ENCODE measurements at regions not wholly inside any gene's neighbourhood (a gene's known extent, or its start where the extent isn't known, plus 50 kb on each side); places are given as distances from the start of the nearest gene placed in this dataset.

DNA sequence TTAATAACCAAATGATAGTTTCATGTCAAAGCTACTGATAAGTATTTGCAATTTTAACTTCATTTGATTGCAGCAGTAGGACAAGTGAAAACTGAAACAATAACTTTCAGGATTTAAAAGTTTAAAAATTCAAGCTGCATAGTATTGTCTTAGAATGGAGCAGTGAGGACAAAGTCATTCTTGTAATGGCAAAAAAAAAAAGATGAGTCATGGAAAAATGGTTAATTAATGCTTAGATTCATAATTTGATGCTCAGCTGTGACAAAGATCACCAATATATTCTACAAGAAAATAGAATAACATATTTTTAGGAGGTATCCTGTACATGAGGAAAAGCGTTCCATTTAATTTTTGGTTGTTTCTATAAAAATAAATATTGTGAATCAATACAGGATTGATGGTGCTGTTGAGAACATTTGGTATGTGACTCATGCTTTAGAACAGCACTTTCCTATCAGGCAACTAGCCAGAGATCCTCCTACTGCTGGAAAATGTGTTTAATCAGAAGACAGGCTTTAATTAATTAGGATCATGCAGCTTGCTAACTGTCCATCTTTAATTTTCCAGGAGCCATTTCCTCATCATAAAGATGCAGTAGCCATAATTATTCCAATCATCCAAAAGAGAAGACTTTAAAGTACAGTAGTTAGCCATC is 239.0 kb upstream of the MMADHC start:
- H3K9me3 ChIP-seq (ENCODE audit: control insufficient read depth, insufficient read depth, low read depth, low read length), result no peaks in the 10 kb centered on the region
- DNase-seq (ENCODE audit: low read depth in 2 of 2), result peak; percentile 44 to 60

DNA sequence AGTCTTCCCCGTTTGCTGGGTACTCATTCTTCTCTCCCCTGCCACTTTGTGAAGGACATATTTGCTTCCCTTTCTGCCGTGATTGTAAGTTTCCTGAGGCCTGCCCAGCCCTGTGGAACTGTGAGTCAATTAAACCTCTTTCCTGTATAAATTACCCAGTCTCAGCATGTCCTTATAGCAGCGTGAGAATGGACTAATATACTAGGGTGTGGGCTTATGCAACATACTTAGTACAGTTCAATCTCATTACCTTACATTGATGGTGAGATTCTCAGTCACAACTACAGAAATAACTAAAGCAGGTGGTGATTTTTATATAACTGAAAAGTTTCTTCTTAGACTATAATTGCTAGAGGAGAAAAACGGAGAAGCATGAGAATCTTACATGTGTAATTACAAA is 237.9 kb upstream of the MMADHC start:
- H3K27me3 ChIP-seq (ENCODE audit: control insufficient read depth, insufficient read depth, low read length), result no peaks in the 10 kb centered on the region
- H3K4me1 ChIP-seq (ENCODE audit: control insufficient read depth, extremely low read depth, insufficient read depth, low read length), result no peaks in the 10 kb centered on the region
- no peak overlapping the region for H3K27ac ChIP-seq (ENCODE audit: insufficient read depth, low read length)
- H4K20me1 ChIP-seq (ENCODE audit: control insufficient read depth, extremely low read depth, insufficient read depth, low read length), result no peaks in the 10 kb centered on the region
- no peak overlapping the region for H2AFZ ChIP-seq (ENCODE audit: low read length)
- no peak overlapping the region for H3K4me3 ChIP-seq (replicated peaks in 1 of 4; ENCODE audit: control extremely low read depth in 1 of 4, insufficient read depth in 1 of 4, low read depth in 3 of 4, low read length in 4 of 4)
- no peak for TF ChIP-seq EZH2 (IDR thresholded peaks at IDR 0.05; ENCODE audit: low read length, missing control alignments)
- TF ChIP-seq CTCF (conservative IDR thresholded peaks at IDR 0.05 in 1 of 2, IDR thresholded peaks at IDR 0.05 in 1 of 2; ENCODE audit: low read depth in 1 of 2, low read length in 2 of 2), result no peak
- no peaks in the 10 kb centered on the region for H3K79me2 ChIP-seq (ENCODE audit: control insufficient read depth, insufficient read depth, low read length)
- no peak for DNase-seq (ENCODE audit: low read depth in 2 of 2)
- no peak overlapping the region for H3K9ac ChIP-seq (ENCODE audit: insufficient read depth, low read length)
- no peak overlapping the region for H3K4me2 ChIP-seq (ENCODE audit: extremely low read depth, insufficient read depth, low read length)
- no peaks in the 10 kb centered on the region for H3K9me3 ChIP-seq (ENCODE audit: control insufficient read depth, insufficient read depth, low read depth, low read length)
- H3K36me3 ChIP-seq (ENCODE audit: control insufficient read depth, insufficient read depth, low read length), result no peaks in the 10 kb centered on the region

More for the DNA sequence above, 239.0 kb upstream of the MMADHC start:
- Histone ChIP-seq H3K36me3 (ENCODE audit: control insufficient read depth, insufficient read depth, low read length) (no peaks in the 10 kb centered on the region), H3K4me3 (replicated peaks in 1 of 4; ENCODE audit: control extremely low read depth in 1 of 4, insufficient read depth in 1 of 4, low read depth in 3 of 4, low read length in 4 of 4) (no peak overlapping the region), H3K79me2 (ENCODE audit: control insufficient read depth, insufficient read depth, low read length) (no peaks in the 10 kb centered on the region), H3K9ac (ENCODE audit: insufficient read depth, low read length) (no peak overlapping the region), H3K27me3 (ENCODE audit: control insufficient read depth, insufficient read depth, low read length) (no peaks in the 10 kb centered on the region), H3K27ac (ENCODE audit: insufficient read depth, low read length) (no peak overlapping the region), H2AFZ (ENCODE audit: low read length) (no peak overlapping the region), H4K20me1 (ENCODE audit: control insufficient read depth, extremely low read depth, insufficient read depth, low read length) (no peaks in the 10 kb centered on the region), H3K4me1 (ENCODE audit: control insufficient read depth, extremely low read depth, insufficient read depth, low read length) (no peaks in the 10 kb centered on the region), H3K4me2 (ENCODE audit: extremely low read depth, insufficient read depth, low read length) (no peak overlapping the region)
- TF ChIP-seq EZH2 (IDR thresholded peaks at IDR 0.05; ENCODE audit: low read length, missing control alignments), result no peak
- TF ChIP-seq CTCF (conservative IDR thresholded peaks at IDR 0.05 in 1 of 2, IDR thresholded peaks at IDR 0.05 in 1 of 2; ENCODE audit: low read depth in 1 of 2, low read length in 2 of 2), result no peak

DNA sequence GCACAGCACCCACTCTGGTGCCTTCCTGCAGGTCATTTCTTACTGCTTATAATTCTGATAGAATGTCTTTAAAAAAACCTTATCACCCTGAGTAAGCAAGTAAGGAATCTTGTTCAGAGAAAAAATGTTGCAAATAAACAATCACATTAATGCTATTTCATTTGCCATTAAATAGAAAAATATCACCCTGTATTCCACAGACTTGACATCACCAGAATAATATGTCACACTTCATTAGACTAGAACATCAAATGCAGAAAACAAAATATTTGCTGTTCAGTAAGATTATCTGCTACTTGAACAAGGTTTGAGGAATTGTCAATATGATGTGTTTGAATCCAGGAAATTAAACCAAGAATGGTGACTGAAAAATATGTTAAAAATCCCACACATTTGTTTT is 236.6 kb upstream of the MMADHC start:
- Histone ChIP-seq H3K36me3 (ENCODE audit: control insufficient read depth, insufficient read depth, low read length) (no peaks in the 10 kb centered on the region), H3K27me3 (ENCODE audit: control insufficient read depth, insufficient read depth, low read length) (no peaks in the 10 kb centered on the region), H3K4me3 (replicated peaks in 1 of 4; ENCODE audit: control extremely low read depth in 1 of 4, insufficient read depth in 1 of 4, low read depth in 3 of 4, low read length in 4 of 4) (no peak overlapping the region), H3K27ac (ENCODE audit: insufficient read depth, low read length) (no peak overlapping the region), H3K4me2 (ENCODE audit: extremely low read depth, insufficient read depth, low read length) (no peak overlapping the region), H3K4me1 (ENCODE audit: control insufficient read depth, extremely low read depth, insufficient read depth, low read length) (no peaks in the 10 kb centered on the region), H3K9me3 (ENCODE audit: control insufficient read depth, insufficient read depth, low read depth, low read length) (no peaks in the 10 kb centered on the region), H3K79me2 (ENCODE audit: control insufficient read depth, insufficient read depth, low read length) (no peaks in the 10 kb centered on the region), H2AFZ (ENCODE audit: low read length) (no peak overlapping the region), H4K20me1 (ENCODE audit: control insufficient read depth, extremely low read depth, insufficient read depth, low read length) (no peaks in the 10 kb centered on the region), H3K9ac (ENCODE audit: insufficient read depth, low read length) (no peak overlapping the region)
- no peak for DNase-seq (ENCODE audit: low read depth in 2 of 2)
- TF ChIP-seq CTCF (conservative IDR thresholded peaks at IDR 0.05 in 1 of 2, IDR thresholded peaks at IDR 0.05 in 1 of 2; ENCODE audit: low read depth in 1 of 2, low read length in 2 of 2) (no peak), EZH2 (IDR thresholded peaks at IDR 0.05; ENCODE audit: low read length, missing control alignments) (no peak)

Measured in fibroblast of lung (primary cell).